Fibroblast of lung (primary cell): ENCODE measurements at regions not wholly inside any gene's neighbourhood (a gene's known extent, or its start where the extent isn't known, plus 50 kb on each side); places are given as distances from the start of the nearest gene placed in this dataset.
"Not testable (repeated sequence)": the region's sequence is repeated elsewhere in the genome, so short reads cannot be mapped to it uniquely, and the experiment has no call there.

Experiments
- CTCF ChIP-seq, 2 donors: IDR thresholded peaks in 1 of 2; conservative IDR thresholded peaks in 1 of 2; 1 replicate in 1 of 2; 2 replicates in 1 of 2; pipeline ENCODE4 v1.5.1; 2011 to 2012; ENCODE audit warnings: low read length in 2 of 2, control low read depth in 1 of 2, inconsistent platforms in 1 of 2, low read depth in 1 of 2, mild to moderate bottlenecking in 1 of 2
- EZH2 ChIP-seq: IDR thresholded peaks from 2 replicates; pipeline ENCODE4 v1.5.1; 2012; ENCODE audit warnings: low read length, control low read depth, mild to moderate bottlenecking; ENCODE audit errors: missing control alignments

DNA sequence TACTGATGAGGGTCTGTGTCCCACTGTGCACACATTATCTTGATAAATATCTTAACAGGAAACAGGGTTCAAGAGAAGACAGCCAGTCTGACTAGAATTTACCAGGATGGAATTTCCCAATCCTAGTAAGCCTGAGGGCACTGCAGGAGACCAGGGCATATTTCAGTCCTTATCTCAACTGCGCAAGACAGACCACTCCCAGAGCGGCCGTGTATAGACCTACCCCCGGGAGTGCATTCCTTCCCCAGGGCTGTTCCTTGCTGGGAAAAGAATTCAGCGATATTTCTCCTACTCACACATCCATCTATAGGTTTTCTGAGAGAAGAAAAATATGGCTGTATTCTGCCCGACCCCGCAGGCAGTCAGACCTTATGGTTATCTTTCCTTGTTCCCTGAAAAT, 191.3 kb downstream of the DKK1 start:
- not testable (repeated sequence) for TF ChIP-seq CTCF (conservative IDR thresholded peaks at IDR 0.05 in 1 of 2, IDR thresholded peaks at IDR 0.05 in 1 of 2; ENCODE audit: low read depth in 1 of 2, low read length in 2 of 2); EZH2
